ENCODE measurements at regions not wholly inside any gene's neighbourhood (a gene's known extent, or its start where the extent isn't known, plus 50 kb on each side); places are given as distances from the start of the nearest gene placed in this dataset.

GRCh38 chr13:43981512-43982301 lies 102.0 kb downstream of the LACC1 start:
- TF ChIP-seq POLR2AphosphoS5 (IDR thresholded peaks at IDR 0.05; ENCODE audit: low read depth, low read length) (no peak), REST (IDR thresholded peaks at IDR 0.05; ENCODE audit: insufficient read depth in 1 of 2, low read depth in 2 of 2, low read length in 2 of 2) (no peak), SIN3A (IDR thresholded peaks at IDR 0.05; ENCODE audit: borderline replicate concordance, insufficient read depth, low read length) (no peak)

Data from PFSK-1 (cell line).